ENCODE measurements at regions not wholly inside any gene's neighbourhood (a gene's known extent, or its start where the extent isn't known, plus 50 kb on each side); places are given as distances from the start of the nearest gene placed in this dataset.
A peak's percentile ranks its signal among the peaks of the same experiment; 100 is the strongest.

DNA sequence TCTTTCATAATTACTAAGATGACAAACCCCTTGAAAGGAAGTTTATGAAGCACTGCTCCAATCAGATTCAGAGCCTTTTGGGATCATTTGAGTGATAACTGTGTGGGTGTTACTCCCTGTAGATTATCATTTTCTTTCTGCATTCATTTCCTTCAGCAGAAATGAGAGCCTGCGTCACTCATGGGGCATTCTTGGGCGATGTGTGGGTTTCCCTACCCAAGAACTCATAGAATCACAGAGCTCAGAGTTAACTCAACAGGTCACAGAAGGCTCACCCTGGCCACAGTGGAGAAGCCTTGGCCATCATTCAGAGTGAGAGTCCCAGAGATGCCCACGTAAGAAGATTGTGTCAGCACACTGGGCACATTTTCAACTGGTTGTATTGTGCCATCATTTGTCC, 401.9 kb downstream of the TLE4 start:
- DNase-seq, result no peak

DNA sequence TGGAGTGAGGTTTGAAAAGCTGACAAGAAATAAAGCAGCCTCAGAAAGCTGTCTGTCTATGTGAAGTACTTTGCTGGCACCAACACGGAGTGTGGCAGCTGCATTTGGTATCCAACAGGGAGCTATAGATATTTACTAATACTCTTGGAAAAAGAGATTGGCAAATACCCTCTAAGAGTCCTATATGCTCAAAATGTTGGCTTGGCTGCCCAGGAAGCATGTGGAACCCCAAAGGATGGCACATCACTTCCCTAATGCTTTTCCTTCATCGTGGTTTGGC, 398.3 kb downstream of the TLE4 start:
- no peak for DNase-seq

DNA sequence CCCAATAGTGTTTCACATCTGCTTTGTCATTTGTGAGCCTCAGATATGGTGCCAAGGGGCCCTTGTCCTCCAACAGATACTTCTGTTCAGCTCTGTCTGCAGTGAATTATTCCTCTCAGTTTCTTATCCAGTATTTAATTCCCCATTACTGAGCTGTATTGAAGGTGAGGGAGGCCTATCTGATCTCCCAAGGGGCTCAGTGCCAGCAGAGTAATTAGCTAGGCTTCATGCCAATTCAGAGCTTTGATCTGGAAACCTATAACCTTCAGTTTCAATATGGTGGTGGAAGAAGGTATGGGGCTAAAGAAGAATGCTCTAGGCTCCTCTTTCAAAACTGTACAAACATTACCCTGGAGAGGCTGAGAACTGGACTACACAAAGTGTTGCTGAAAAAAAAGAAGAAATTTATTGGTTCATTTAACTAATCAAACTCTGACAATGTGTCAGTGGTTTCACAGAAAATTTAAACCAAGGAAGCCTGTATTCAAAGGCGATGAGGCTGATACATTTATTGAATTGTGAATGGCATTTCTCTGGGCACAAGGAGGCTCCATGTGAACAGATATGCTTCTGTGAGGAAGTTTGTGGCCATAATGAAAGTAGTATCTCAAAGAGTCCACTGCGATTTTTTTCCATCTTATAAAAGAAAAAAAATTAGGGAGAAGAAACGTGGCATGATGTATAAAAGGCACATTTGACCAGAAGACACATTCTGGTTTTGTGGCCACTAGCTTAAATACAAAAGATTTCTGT, 397.8 kb downstream of the TLE4 start:
- no peak for DNase-seq

DNA sequence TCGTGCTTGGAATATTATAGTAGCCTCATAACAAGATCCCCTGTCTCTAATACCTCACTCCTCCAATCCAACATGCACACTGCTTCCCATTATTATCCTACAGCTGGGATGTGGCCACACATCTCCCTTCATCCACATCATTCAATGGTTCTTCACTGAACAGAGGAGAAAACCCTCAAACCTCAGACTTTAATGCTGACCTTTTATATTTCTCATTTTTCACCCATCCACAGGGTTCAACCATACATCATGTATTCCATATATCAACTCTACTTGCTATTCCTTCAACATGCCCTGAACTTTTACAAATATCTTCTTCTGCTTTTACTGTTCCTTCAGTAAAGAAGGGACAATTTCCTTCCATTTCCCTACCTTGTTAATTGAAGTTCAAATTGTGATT, 396.8 kb downstream of the TLE4 start:
- DNase-seq, result no peak

DNA sequence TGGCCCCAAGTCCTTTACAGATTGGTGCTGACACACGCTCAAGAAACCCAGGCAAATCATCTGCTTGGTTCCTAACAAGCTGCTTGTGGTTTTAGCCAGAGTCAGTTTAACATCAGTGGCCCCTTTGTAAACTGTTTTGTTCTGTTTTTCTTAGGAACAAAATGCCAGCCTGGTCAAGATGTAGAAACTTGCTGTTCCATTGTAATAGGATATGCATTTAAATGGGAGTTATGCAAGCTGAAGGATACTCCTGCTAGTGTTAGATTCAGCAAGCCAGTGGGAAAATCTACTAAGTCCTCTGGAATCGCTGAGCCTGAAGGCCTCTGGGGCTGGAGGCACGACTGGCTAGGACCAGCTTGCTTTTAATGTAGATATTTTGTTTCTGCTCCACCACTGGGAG, 391.1 kb downstream of the TLE4 start:
- no peak for DNase-seq

DNA sequence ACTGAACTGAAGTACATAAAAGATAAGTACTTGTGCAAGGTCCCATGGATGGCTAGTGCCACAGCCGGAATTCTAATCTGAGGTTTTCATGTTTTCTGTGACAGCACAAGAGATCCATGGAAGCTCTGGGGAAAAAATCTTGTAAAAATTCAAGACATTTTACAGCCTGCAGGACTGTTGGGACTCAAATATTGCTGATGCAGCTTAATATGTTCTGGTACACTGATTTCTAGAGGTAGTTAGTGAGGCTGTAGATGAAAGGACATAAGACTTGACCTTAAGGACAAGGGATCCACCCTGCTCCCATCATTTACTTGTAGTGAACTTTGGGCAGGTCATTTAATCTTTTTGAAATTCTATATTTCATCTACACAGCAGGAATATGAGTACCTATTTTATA, 390.4 kb downstream of the TLE4 start:
- DNase-seq, result no peak

DNA sequence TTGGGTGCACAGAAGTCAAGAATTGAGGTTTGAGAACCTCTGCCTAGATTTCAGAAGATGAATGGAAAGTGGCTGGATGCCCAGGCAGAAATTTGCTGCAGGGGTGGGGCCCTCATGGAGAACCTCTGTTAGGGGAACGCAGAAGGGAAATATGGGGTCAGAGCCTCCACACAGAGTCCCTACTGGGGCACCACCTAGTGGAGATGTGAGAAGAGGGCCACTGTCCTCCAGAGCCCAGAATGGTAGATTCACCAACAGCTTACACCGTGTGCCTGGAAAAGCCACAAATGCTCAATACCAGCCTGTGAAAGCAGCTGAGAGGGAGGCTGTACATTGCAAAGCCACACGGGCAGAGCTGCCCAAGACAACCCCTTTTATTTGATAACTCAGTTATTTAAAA, 383.5 kb downstream of the TLE4 start:
- peak in 1 of 5 donors; percentile 8 for DNase-seq

DNA sequence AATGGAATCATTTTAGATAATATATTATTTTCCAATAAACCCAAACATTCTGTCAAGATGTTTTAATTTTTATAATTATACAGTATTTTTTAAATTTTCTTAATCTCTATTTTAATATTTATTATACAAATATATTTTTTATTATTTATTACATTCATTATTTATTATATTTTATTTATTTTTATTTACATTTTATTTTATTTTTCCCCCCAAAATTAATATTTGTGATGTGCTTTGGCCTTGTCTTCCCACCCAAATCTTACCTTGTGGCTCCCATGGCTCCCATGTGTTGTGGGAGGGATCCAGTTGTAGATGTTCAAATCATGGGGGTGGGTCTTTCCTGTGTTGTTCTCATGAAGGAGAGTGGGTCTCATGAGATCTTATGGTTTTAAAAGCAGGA, 382.1 kb downstream of the TLE4 start:
- no peak for DNase-seq

DNA sequence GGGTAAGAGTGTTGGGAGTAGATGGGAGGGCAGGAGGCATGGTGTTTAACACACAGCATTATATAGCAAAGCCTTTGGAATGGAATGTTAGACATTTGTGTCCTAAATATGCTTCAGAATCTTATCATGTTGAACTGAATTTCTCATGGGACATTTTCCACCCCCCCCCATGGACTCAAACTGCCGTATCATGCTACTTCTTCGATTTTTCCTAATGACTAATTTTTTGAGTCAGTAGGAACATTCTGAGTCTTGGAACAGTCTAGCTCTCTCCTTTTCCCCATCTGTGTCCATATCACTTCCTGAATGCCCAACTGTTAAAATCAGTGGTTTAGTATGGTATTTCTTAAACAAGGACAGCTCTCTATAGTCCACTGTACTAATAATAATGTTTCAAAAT, 380.6 kb downstream of the TLE4 start:
- DNase-seq, result no peak

DNA sequence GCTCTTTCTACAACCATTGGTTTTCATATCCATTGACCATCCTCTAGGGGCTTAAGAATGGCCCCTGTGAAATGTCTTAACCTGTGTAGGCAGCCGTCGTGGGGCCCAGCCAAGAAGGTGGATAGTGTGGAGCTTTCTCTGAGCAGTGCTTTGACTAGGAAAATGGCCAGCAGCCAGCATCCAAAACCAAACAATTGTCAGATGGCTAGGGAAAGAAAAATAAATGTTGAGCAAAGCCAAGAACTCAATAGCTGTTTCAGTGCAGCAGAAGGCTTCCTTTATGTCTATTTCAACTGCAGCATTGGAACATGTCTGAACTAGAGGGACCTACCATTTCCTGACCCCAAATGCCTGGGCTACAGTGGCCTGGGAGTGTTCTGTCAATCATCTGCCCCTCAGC, 374.9 kb downstream of the TLE4 start:
- no peak for DNase-seq

DNA sequence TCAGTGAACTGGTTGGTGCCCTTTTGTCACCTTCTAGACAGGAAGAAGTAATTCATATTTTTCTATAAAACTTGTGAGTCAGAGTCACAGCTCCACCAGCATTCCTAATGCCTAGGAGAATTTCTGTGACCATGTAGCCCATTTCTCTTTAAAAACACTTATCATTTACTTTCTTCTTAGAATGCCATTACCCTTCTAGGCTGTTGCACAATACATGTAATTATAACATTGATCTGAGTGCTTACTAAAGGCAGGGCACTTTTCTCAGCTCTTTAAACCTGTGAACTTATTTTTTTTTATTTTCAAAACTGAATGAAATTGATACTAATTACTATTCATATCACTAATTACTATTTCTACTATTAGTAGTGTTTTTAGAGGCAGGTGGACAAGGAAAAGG, 373.7 kb downstream of the TLE4 start:
- DNase-seq, result no peak

DNA sequence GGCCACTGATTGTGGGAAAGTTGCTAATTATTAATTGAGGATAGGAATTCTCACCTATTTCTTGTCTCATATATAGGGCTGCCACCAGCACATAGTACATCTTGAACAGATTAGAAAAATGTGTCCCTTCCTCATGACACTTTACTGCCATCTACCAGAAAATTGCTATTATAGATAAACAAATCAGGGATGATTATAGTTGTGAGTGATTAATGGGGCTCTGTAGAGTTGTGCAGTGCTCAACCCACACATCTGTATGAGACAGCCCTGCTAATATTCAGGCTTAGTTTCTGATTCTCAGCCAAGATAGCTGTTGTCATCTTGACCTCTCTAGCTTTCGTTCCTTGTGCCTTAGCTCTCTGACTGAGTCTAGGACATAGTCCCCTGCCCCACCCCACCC, 373.3 kb downstream of the TLE4 start:
- peak in 1 of 5 donors; percentile 11 for DNase-seq

DNA sequence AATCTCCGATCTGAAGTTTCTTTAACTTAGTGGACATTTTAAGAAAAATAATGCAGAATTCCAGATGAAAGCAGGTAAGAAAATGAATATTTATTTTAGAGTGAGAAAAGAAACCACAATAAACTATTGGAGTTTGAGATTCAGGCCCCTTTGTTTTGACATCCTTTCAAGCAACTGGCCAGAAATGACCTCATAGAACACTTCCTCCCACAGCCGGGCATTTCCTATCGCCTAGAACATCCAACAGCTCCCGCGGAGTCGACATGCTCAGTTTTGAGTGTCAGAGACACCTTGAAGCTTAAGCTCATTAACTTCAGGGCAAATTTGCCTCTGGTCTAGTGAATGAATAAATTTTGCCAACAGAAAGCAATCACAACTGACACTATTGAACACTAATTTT, 369.2 kb downstream of the TLE4 start:
- no peak for DNase-seq

DNA sequence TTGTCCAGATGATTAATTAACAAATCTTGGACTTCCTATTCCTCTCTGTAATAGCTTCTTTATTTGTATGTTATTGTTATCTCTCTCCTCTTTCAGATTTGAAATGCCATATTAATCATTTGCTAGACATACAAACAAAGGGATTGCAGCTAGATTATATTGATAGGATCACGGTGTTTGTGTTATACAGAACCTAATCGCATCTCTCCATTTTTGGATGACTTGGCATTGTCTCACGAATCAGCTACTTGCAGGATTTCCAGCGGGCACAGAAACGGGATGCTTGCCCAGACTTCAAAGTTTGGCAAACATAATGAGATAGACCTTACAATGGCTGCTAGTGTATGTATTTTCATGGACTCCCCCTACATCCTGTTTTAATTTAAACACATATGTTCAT, 368.1 kb downstream of the TLE4 start:
- DNase-seq, result no peak

DNA sequence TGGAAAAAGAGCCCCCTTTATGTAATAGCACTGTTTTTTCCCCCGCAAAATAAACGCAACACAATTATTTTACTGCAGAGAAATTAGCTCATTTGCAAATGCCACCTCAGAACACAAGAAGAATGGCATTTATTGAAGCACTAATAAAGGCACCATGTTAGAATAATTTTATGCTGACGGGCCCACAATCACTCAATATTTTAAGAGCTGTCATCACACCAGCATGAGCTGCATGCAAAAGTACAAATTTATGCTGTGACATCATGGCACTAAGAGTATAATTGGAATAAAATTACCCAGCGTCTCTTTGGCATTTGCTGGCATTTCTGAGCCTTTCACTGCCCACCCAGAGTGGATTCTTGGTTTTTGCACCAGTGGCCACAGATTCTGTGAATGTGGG, 364.6 kb downstream of the TLE4 start:
- DNase-seq, result no peak

DNA sequence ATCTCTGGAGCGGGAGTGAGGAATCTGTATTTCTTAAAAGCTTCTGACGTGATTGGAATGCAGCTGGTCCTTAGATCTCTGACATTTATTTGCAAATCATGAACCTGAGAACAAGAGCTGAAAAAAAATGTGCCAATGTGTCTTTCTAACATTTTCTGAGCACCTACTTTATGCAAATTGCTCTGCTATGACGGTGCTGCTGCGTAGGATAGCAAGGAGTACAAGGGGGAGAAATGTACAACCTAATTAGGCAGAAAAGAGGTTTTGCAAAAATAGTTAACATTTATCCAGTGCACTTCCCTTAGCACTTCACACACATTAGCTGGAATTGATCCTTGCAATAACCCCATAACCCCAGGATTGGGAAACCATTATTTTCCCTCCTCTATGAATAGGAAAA, 357.5 kb downstream of the TLE4 start:
- DNase-seq, result no peak

DNA sequence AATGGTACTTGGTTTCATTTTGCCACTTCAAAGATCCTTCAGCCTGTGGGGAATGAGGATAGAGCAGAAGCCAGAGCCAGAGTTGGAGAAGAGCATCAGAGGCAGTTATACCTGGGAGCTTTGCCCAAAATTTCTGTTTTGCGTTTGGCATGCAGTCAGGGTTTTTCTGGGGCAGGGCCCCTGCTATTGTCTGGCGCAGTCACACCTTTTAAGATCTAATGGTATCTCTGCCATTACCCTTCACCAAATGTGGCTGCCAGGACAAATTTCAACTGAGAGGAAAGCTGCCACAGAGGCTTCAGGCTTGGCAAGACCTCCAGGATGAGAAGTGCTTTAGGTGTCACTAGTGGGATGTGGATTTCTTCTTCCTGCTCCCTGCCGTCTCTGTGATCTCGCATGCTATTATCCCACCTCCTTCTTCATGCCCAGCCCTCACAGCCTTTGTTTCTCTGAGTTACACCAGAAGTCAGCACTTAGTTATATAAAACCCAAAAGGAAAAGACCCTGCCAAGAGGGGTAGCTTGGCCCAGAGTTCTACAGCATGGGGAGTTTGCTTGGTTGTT, 357.0 kb downstream of the TLE4 start:
- no peak for DNase-seq

DNA sequence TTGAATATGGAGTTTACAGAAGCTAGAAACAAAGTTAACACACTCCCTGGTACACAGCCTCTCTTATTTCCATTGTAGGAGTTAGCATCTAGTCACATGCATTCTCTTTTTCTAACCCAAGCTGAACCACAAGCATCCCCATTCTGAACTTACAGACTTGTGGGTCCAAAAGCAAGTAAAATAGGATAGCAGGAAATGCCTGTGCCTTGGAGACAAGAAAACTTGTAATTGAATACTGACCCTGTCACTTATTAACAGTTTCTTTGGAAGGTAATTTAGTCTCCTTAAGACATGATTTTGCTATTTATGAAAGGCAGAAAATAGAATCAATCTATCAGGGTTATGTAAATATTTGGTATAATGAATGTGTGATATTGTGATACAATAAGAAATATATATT, 353.6 kb downstream of the TLE4 start:
- DNase-seq, result no peak

DNA sequence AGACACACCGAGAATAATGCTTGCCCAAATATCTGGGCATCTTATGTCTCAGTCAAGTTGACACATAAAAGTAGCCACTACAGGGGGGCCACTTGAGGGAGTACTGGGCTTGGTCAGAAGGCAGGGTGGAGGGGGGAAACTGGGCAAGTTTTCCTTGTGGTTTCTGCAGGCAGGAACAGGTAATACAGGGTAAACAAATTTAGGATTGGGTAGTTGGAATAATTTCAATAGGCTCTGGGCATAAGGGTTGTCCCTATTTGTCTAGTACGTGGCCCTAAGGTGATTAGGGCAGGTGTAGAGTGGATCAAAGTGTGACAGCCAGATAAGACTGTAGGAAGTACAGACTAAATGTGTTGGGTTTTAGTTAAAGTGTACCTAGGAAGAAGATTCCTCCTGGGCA, 353.1 kb downstream of the TLE4 start:
- no peak for DNase-seq

DNA sequence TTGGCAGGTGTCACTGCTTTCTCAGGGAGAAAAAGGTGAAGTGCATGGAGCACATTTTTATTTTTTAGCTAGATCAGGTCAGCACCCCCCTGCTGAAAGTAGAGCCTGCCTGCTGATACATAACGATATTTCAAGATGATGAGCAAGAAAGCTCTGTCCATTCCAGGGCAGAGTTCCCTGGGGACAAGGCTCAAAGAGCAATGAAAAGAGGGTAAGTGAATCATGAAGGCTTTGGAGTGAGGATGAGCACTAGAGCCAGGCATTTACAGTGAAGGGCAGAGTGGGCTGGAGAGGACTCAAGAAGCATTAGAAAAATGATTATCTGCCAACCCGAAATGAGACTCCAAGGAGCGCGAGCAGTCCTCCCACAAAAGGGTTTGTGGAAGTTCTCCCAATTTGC, 345.7 kb downstream of the TLE4 start:
- DNase-seq, result no peak

DNA sequence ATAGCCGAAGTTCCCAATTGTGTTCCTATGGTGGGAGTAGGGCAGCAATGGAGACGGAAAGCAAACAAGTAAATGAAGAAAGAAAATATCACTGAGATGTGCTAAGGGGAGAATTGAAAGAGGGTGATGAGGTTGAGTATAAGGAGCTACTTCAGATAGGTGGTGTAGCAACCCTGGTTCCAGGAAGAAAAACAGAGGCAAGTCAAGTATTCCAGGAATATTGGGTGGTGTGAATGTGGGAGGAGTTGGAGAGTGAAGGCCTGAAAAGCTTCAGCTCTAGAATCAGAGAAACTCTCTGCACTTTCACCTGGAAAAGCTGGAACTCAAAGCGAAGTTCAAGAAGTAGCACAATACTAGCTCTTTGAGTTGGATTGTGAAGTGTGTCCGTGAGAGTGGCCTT, 342.1 kb downstream of the TLE4 start:
- no peak for DNase-seq

DNA sequence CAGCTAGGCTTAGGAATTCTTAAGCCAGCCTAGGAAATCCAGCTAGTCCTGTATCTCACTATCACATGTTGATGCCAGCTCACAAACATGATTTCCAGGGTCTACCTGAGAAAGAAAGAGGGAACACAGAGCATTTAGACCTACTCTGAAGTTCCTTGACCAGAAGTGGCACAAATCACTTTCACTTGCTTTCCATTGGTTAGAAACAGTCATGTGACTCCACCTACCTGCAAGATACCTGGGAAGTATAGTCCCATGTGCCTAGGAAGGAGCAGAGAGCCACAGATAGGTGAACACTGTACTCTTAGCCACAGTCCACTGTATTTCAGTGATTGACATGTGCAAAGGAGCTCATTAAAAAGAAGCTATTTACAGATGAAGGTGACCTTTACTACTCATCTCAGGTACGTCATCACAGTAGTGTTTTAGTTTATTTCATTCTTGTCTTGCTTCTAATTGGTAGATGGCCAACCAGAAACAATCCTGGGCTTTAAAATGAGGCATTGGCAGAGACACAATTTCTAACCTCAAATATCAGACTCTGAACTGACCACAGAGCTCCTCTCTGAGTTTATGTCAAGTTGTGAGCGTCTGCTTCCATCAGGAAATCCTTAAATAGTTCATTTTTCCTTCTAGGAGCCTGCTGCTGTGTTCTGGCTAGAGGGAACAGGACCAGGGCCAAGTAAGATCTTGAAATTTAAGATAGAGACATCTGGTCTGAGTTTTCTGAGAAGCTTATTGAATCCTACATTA, 340.7 kb downstream of the TLE4 start:
- no peak for DNase-seq

DNA sequence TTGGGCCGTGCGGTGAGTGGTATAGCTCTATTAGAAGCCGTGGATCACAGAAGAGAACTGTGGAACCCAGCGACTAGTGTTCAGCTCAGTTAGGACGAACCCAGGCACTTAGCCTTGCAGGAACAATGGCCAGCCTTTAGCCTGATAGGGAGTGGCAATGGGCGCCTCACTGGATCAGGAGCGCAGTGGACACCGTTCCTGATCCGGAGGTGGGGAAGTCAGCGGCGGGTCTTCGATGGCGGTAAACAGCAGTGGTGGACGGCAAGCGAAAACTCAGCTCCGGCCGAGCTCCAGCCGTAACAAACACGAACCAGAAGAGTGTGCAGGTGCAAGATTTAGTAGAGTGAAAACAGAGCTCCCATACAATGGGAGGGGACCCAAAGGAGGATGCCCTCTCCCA, 340.0 kb downstream of the TLE4 start:
- no peak for DNase-seq

DNA sequence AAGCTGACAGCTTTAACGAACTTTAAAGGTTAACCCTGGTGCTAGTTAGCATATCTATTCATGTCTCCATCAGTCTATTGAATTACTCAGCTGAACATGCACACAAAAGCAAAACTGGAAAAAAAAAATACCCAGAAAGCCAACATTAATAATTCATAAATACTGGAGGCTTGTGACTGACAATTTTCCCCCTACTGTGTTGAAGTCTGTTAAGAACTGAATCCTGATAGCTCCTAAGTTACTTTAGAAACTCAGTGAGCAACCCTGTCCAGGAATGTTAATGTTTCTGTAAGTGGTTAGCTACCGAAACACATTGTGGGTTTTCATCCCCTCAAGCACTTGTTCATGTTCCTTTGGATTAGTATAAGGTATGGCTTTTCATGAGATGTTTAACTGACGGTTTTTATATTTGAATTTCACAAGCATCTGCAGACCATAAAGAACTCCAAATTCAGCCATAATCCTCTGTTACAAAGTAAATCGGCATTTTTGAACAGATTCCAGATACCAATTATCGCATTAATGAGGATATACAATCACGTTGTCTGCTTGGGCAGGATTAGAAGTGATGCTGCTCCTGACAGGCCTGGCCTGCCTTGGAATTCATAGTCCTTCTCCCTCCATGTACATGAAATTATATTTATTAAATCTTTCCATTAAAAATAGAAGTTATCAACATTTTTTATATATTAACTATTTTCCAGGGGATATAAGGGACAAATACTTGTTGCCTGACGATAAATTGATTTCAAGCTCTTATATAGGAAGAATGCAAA, 331.2 kb downstream of the TLE4 start:
- DNase-seq, result no peak

All from T-helper 1 cell (primary cell).